ENCODE measurements at regions not wholly inside any gene's neighbourhood (a gene's known extent, or its start where the extent isn't known, plus 50 kb on each side); places are given as distances from the start of the nearest gene placed in this dataset.
A peak's percentile ranks its signal among the peaks of the same experiment; 100 is the strongest.

DNA sequence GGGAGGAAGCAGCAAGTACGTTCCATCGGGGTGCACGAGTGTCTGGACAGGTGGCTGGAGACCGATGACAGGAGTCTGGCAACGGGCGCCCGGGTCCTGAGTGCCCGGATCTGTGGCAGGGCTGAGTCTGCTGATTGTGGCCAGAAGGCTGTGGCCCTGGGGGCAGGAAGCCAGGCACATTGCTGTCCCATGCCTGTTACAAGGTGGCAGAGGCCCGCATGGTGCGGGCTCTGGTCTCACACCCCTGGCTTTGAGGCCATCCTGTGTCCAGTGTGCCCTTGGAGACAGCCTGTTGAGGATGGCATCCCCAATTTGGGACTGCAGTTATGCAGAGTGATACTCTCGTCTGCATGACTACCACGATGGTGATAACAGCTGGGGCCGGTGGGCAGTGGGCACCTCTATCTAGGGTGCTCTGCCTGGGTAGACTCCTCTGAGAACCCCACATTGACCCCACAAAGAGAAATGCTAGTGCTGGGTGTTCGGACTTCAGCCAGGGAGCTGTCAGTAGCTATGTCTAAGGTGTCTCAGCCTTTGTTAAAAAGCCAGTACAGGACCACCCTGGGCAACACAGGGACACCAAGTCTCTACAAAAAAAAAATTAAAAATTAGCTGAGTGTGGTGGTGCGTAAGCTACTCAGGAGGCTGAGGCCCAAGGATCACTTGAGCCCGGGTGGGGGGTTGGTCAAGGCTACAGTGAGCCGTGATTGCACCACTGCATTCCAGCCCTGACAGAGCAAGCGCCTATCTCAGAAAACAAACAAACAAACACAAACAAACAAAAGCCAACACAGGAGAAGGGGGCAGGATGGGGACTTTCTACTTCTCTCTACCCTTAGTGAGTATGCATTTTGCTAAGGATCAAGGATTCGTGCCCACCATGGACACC lies 88.3 kb downstream of the RHOB start:
- Histone ChIP-seq H2BK5ac (ENCODE audit: low read length) (no peak overlapping the region), H3K14ac (ENCODE audit: low read length) (no peak overlapping the region), H3K79me1 (ENCODE audit: low read depth, low read length) (no peaks in the 10 kb centered on the region), H3K36me3 (replicated peaks in 1 of 2; ENCODE audit: control insufficient read depth in 2 of 2, insufficient read depth in 2 of 2, low read length in 2 of 2) (no peaks in the 10 kb centered on the region), H3K27ac (replicated peaks; ENCODE audit: low read length) (no peak overlapping the region), H3K23ac (ENCODE audit: low read depth, low read length, poor library complexity) (no peak overlapping the region), H4K8ac (ENCODE audit: low read depth, low read length) (no peak overlapping the region), H3K9ac (ENCODE audit: low read depth, low read length, poor library complexity) (no peak overlapping the region), H3K4me1 (ENCODE audit: control insufficient read depth in 2 of 2, insufficient read depth in 1 of 2, low read depth in 1 of 2, low read length in 2 of 2) (peaks cover 22 to 30% of the 10 kb centered on the region in 2 donors), H4K91ac (ENCODE audit: low read depth, low read length, poor library complexity) (no peak overlapping the region), H3K4me2 (ENCODE audit: insufficient read depth, low read length, poor library complexity, severe bottlenecking) (no peak overlapping the region), H2BK120ac (ENCODE audit: low read depth, low read length) (no peak overlapping the region), H3K18ac (ENCODE audit: low read length) (peak overlapping the region; percentile 20), H2AFZ (ENCODE audit: low read length) (no peak overlapping the region), H2BK12ac (ENCODE audit: low read length) (no peak overlapping the region), H2BK15ac (ENCODE audit: low read length) (no peak overlapping the region), H3K27me3 (ENCODE audit: control insufficient read depth in 3 of 3, insufficient read depth in 3 of 3, low read depth in 1 of 3, low read length in 3 of 3) (peaks cover 0 to 12% (median 0%) of the 10 kb centered on the region in 3 experiments), H3K9me3 (replicated peaks in 1 of 2; ENCODE audit: control insufficient read depth in 2 of 2, insufficient read depth in 1 of 2, low read depth in 1 of 2, low read length in 2 of 2) (no peaks in the 10 kb centered on the region), H3K4me3 (ENCODE audit: low read length in 2 of 2) (no peak overlapping the region), H3K4ac (ENCODE audit: low read length) (no peak overlapping the region), H2AK5ac (ENCODE audit: low read depth, low read length) (no peak overlapping the region)
- no peak for DNase-seq (ENCODE audit: low spot score)
- no CpG with 5 or more reads among the region's 19 CpGs for WGBS, 2 donors (ENCODE audit: extremely low coverage in 2 of 2, insufficient read length in 2 of 2, insufficient replicate concordance in 1 of 2)

DNA sequence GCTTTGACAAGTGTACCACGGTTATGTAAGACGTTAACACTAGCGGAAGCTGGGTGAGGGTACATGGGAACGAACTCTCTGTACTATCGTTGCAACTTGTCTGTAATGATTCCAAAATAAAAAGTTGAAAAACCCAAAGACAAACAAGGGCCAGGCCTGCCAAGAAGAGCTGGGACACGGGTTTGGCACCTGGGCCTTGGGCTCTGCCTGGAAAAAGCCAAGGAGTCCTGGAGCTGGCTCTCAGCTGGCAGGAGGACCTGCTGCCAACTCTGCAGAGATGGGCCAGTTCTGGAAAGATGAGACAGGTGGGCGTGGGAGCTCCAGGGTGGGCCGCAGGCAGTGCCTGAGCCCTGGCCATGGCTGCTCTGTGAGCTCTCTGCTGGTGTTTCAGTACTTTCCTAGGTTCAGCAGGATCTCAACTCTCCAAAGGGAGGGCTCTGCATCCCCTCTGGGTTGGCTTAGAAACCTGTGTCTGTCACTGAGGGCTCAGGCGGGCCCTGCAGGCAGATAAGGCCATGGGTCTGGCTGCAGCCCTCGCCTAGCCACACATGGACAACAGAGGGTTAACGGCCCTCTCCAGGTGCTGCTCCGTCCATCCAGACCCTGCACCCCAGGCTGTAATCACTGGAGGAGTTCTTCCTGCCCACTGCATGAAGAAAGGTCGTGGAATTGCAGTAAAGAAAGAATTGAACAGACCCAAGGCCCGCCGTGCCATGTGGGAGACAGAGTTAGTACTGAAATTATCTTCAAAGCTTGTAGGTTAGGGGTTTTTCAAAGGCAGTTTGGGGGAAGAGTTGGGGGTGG lies 89.9 kb downstream of the RHOB start:
- peak overlapping the region in 1 of 2 donors; percentile 40 for H3K4me3 ChIP-seq (ENCODE audit: low read length in 2 of 2)
- H3K9ac ChIP-seq (ENCODE audit: low read depth, low read length, poor library complexity) = no peak overlapping the region

DNA sequence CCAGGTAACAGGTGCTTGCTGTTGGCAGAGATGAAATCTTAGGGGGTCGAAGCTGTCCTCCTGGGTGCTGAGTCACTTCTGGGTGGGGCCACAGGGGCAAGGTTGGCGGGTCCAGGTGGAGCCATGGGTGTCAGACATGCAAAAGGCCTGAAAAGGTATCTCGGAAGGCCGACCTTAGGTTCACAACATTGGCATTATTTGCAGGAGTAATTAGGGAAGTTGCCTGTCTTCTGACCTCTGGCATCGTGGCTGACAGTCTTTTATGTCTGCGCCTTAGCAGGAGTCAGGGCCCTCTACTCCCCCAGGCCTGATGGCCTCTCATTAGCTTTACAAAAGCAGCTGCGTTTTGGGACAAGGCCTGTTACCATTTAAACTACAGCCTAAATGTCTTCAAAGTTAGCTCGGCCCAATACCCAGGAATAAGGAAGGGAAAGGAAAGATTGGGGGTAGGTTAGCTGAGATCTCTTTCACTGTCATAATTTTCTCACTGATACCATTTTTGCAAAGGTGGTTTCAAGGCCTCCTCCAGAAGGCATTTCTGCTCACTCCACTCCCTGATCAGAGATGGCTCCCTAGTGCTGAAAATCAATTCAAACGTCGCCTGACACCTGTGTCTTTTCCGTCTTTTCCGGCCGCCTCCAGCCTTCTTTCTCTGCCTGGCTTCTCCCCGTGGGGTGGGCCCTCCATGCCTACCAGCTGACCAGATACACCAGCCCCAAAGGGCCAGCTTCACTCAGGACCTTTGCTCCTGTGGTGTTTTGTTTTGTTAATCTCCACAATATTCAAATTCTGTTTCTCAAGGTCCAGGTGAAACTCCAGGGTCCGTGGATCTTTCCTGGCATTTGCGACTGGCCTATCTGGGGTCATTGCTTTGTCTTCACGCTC lies 90.8 kb downstream of the RHOB start:
- Histone ChIP-seq H3K36me3 (replicated peaks in 1 of 2; ENCODE audit: control insufficient read depth in 2 of 2, insufficient read depth in 2 of 2, low read length in 2 of 2) (no peaks in the 10 kb centered on the region), H3K4ac (ENCODE audit: low read length) (no peak overlapping the region)
- DNase-seq (ENCODE audit: low spot score) = no peak

More for the DNA sequence above, 89.9 kb downstream of the RHOB start:
- Histone ChIP-seq H3K27ac (replicated peaks; ENCODE audit: low read length) (no peak overlapping the region), H3K27me3 (ENCODE audit: control insufficient read depth in 3 of 3, insufficient read depth in 3 of 3, low read depth in 1 of 3, low read length in 3 of 3) (peaks cover 0 to 25% (median 0%) of the 10 kb centered on the region in 3 experiments), H3K4me2 (ENCODE audit: insufficient read depth, low read length, poor library complexity, severe bottlenecking) (no peak overlapping the region), H3K36me3 (replicated peaks in 1 of 2; ENCODE audit: control insufficient read depth in 2 of 2, insufficient read depth in 2 of 2, low read length in 2 of 2) (no peaks in the 10 kb centered on the region), H3K79me1 (ENCODE audit: low read depth, low read length) (no peaks in the 10 kb centered on the region), H2BK5ac (ENCODE audit: low read length) (no peak overlapping the region), H2BK120ac (ENCODE audit: low read depth, low read length) (no peak overlapping the region), H2BK12ac (ENCODE audit: low read length) (peak overlapping the region; percentile 51), H3K4ac (ENCODE audit: low read length) (no peak overlapping the region), H3K18ac (ENCODE audit: low read length) (peak overlapping the region; percentile 68), H2BK15ac (ENCODE audit: low read length) (no peak overlapping the region), H2AFZ (ENCODE audit: low read length) (no peak overlapping the region), H3K4me1 (ENCODE audit: control insufficient read depth in 2 of 2, insufficient read depth in 1 of 2, low read depth in 1 of 2, low read length in 2 of 2) (peaks cover 20 to 25% of the 10 kb centered on the region in 2 donors), H3K23ac (ENCODE audit: low read depth, low read length, poor library complexity) (no peak overlapping the region), H4K91ac (ENCODE audit: low read depth, low read length, poor library complexity) (no peak overlapping the region), H3K14ac (ENCODE audit: low read length) (no peak overlapping the region), H4K8ac (ENCODE audit: low read depth, low read length) (no peak overlapping the region), H2AK5ac (ENCODE audit: low read depth, low read length) (peak overlapping the region; percentile 7), H3K9me3 (replicated peaks in 1 of 2; ENCODE audit: control insufficient read depth in 2 of 2, insufficient read depth in 1 of 2, low read depth in 1 of 2, low read length in 2 of 2) (no peaks in the 10 kb centered on the region)
- no peak for DNase-seq (ENCODE audit: low spot score)
- no CpG with 5 or more reads among the region's 15 CpGs for WGBS, 2 donors (ENCODE audit: extremely low coverage in 2 of 2, insufficient read length in 2 of 2, insufficient replicate concordance in 1 of 2)

More for the DNA sequence above, 90.8 kb downstream of the RHOB start:
- no peak overlapping the region for H3K23ac ChIP-seq (ENCODE audit: low read depth, low read length, poor library complexity)
- H3K9me3 ChIP-seq (replicated peaks in 1 of 2; ENCODE audit: control insufficient read depth in 2 of 2, insufficient read depth in 1 of 2, low read depth in 1 of 2, low read length in 2 of 2) = no peaks in the 10 kb centered on the region
- peaks cover 0 to 30% (median 0%) of the 10 kb centered on the region in 3 experiments for H3K27me3 ChIP-seq (ENCODE audit: control insufficient read depth in 3 of 3, insufficient read depth in 3 of 3, low read depth in 1 of 3, low read length in 3 of 3)
- no peak overlapping the region for H2BK15ac ChIP-seq (ENCODE audit: low read length)
- no peak overlapping the region for H3K27ac ChIP-seq (replicated peaks; ENCODE audit: low read length)
- H2AFZ ChIP-seq (ENCODE audit: low read length) = no peak overlapping the region
- H3K79me1 ChIP-seq (ENCODE audit: low read depth, low read length) = no peaks in the 10 kb centered on the region
- H3K18ac ChIP-seq (ENCODE audit: low read length) = no peak overlapping the region
- peak overlapping the region; percentile 18 for H2BK12ac ChIP-seq (ENCODE audit: low read length)
- H4K8ac ChIP-seq (ENCODE audit: low read depth, low read length) = no peak overlapping the region
- H2BK120ac ChIP-seq (ENCODE audit: low read depth, low read length) = peak overlapping the region; percentile 48
- no peak overlapping the region for H3K4me2 ChIP-seq (ENCODE audit: insufficient read depth, low read length, poor library complexity, severe bottlenecking)
- peak overlapping the region; percentile 67 for H2AK5ac ChIP-seq (ENCODE audit: low read depth, low read length)
- no CpG with 5 or more reads among the region's 17 CpGs for WGBS, 2 donors (ENCODE audit: extremely low coverage in 2 of 2, insufficient read length in 2 of 2, insufficient replicate concordance in 1 of 2)
- H3K4me1 ChIP-seq (ENCODE audit: control insufficient read depth in 2 of 2, insufficient read depth in 1 of 2, low read depth in 1 of 2, low read length in 2 of 2) = peaks cover 19 to 25% of the 10 kb centered on the region in 2 donors
- H3K4me3 ChIP-seq (ENCODE audit: low read length in 2 of 2) = no peak overlapping the region
- peak overlapping the region; percentile 32 for H2BK5ac ChIP-seq (ENCODE audit: low read length)
- H3K9ac ChIP-seq (ENCODE audit: low read depth, low read length, poor library complexity) = no peak overlapping the region
- H3K14ac ChIP-seq (ENCODE audit: low read length) = no peak overlapping the region
- no peak overlapping the region for H4K91ac ChIP-seq (ENCODE audit: low read depth, low read length, poor library complexity)

Data from neuronal stem cell (in vitro differentiated cells).